Subcutaneous abdominal adipose tissue (tissue), 5 donors: ENCODE measurements at regions not wholly inside any gene's neighbourhood (a gene's known extent, or its start where the extent isn't known, plus 50 kb on each side); places are given as distances from the start of the nearest gene placed in this dataset.
A peak's percentile ranks its signal among the peaks of the same experiment; 100 is the strongest.

Experiments used
- H3K27ac ChIP-seq: one replicate; pipeline ENCODE4 v1.7.0; 2013; ENCODE audit warnings: low read depth, mild to moderate bottlenecking, inconsistent platforms, low read length, moderate library complexity
- H3K27me3 ChIP-seq, 5 donors: one replicate each; pipeline ENCODE4 v1.7.0; 2013; ENCODE audit warnings: low read length in 5 of 5, inconsistent platforms in 1 of 5; ENCODE audit not compliant: control insufficient read depth in 5 of 5, insufficient read depth in 4 of 5
- H3K36me3 ChIP-seq, 5 donors: one replicate each; pipeline ENCODE4 v1.7.0; 2013; ENCODE audit warnings: low read length in 5 of 5; ENCODE audit not compliant: control insufficient read depth in 5 of 5, insufficient read depth in 5 of 5
- H3K4me1 ChIP-seq, 5 donors: one replicate each; pipeline ENCODE4 v1.7.0; 2013; ENCODE audit warnings: low read length in 5 of 5, mild to moderate bottlenecking in 3 of 5, moderate library complexity in 1 of 5; ENCODE audit not compliant: control insufficient read depth in 5 of 5, insufficient read depth in 5 of 5
- H3K4me3 ChIP-seq, 5 donors: one replicate each; pipeline ENCODE4 v1.7.0; 2013; ENCODE audit warnings: low read length in 5 of 5, low read depth in 1 of 5
- H3K9ac ChIP-seq, 5 donors: one replicate each; pipeline ENCODE4 v1.7.0; 2013; ENCODE audit warnings: low read length in 5 of 5, mild to moderate bottlenecking in 4 of 5, moderate library complexity in 3 of 5
- H3K9me3 ChIP-seq, 5 donors: one replicate each; pipeline ENCODE4 v1.7.0; 2013; ENCODE audit warnings: low read length in 5 of 5; ENCODE audit not compliant: control insufficient read depth in 5 of 5
- donor health status: healthy.
- donor health status: healthy.
- donor health status: healthy.
- donor health status: healthy.
- donor health status: healthy.

- no peaks in the 10 kb centered on the region for H3K27me3 ChIP-seq
- H3K9me3 ChIP-seq = peaks cover 0 to 17% (median 3%) of the 10 kb centered on the region in 5 donors
- H3K4me3 ChIP-seq = no peak overlapping the region
Observed at GRCh38 chr20:29687438-29687837, 1570.0 kb upstream of the DEFB115 start.

GRCh38 chr20:29689411-29690225 lies 1567.8 kb upstream of the DEFB115 start:
- Histone ChIP-seq H3K9ac (no peak overlapping the region), H3K4me3 (peak overlapping the region in 2 of 5 donors; percentile 35 to 49), H3K9me3 (peaks cover 0 to 17% (median 3%) of the 10 kb centered on the region in 5 donors)

More at GRCh38 chr20:29687438-29687837, 1570.0 kb upstream of the DEFB115 start:
- Histone ChIP-seq H3K9ac (no peak overlapping the region), H3K4me1 (peaks cover 0 to 7% (median 0%) of the 10 kb centered on the region in 5 donors), H3K27ac (no peak overlapping the region), H3K36me3 (no peaks in the 10 kb centered on the region)

DNA sequence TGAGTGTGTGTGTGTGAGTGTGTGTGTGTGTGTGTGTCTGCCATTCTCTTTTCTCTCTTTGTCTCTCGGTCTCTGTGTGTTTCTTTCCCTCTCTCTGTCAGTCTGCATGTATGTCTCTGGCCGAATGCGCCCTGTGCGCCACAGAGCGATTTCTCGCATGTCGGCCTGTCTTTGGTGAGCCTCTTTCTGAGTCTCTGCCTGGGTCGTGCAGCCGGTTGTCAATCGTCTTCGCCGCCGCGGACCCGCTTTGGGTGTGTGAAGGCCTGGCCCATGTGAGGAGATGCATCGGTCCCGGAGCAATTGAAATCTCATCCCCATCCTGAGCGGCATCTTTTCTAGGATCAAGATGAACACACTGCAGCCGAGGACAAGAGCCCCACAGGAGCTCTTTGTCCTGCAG lies 1567.2 kb upstream of the DEFB115 start:
- H3K27ac ChIP-seq = no peak overlapping the region
- H3K4me3 ChIP-seq = peak overlapping the region in 1 of 5 donors; percentile 49
- peaks cover 0 to 17% (median 3%) of the 10 kb centered on the region in 5 donors for H3K9me3 ChIP-seq
- no peaks in the 10 kb centered on the region for H3K27me3 ChIP-seq
- no peak overlapping the region for H3K9ac ChIP-seq
- no peaks in the 10 kb centered on the region for H3K36me3 ChIP-seq
- peaks cover 0 to 7% (median 0%) of the 10 kb centered on the region in 5 donors for H3K4me1 ChIP-seq

More at GRCh38 chr20:29689411-29690225, 1567.8 kb upstream of the DEFB115 start:
- Histone ChIP-seq H3K27me3 (no peaks in the 10 kb centered on the region), H3K36me3 (no peaks in the 10 kb centered on the region), H3K4me1 (peaks cover 0 to 7% (median 0%) of the 10 kb centered on the region in 5 donors), H3K27ac (no peak overlapping the region)

DNA sequence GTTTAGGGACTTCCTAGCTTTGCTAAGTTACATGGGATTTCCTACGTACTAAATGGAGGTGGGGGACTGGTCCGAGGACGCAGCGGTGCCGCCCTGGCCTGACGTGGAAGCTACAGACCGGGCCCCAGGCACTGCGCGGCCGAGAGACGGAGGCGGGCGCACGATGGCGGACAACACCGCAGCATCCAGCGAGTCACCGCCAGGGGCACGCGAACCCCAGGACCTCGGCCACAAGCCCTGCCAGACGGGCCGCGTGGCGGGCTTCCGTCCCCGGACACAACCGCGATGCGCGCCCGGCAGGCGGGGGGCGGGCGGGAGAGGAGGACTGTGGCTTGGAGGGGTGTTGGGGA lies 1516.9 kb upstream of the DEFB115 start:
- Histone ChIP-seq H3K9ac (no peak overlapping the region), H3K27me3 (peaks cover 0 to 4% (median 0%) of the 10 kb centered on the region in 5 donors), H3K27ac (no peak overlapping the region), H3K4me1 (no peaks in the 10 kb centered on the region), H3K36me3 (no peaks in the 10 kb centered on the region), H3K9me3 (peaks cover 2 to 41% (median 23%) of the 10 kb centered on the region in 5 donors), H3K4me3 (no peak overlapping the region)

DNA sequence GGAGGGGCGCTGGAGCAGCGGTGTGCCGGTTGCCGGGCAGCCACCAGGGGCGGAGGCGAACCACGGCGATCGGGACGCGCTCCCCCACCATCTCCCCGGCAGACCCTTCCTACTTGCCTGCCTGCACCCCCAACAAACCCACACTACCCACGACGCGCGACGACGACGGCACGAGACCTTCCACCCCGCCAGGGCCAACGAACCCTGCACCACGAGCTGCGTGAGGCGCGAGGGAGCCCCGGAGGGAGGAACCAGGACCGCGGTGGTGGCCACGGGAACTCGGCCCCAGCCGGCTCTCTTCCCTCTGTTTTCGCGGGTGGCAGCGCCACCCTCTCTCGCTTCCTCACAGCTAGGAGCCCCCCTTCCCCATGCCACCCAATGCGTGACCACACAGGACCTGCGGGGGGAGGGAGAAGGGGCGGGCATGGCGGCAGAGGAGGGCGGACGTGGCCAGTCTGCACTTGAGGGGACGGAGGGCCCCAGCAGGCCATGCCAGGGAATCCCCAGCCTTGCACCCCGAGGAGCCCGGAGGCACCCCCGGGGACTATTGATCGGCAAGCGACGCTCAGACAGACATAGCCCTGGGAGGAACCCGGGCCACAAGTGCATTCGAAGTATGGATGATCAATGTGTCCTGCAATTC lies 1516.4 kb upstream of the DEFB115 start:
- peaks cover 0 to 4% (median 0%) of the 10 kb centered on the region in 5 donors for H3K27me3 ChIP-seq
- peaks cover 2 to 41% (median 23%) of the 10 kb centered on the region in 5 donors for H3K9me3 ChIP-seq
- no peaks in the 10 kb centered on the region for H3K36me3 ChIP-seq
- no peaks in the 10 kb centered on the region for H3K4me1 ChIP-seq
- no peak overlapping the region for H3K9ac ChIP-seq
- no peak overlapping the region for H3K4me3 ChIP-seq
- H3K27ac ChIP-seq = no peak overlapping the region

DNA sequence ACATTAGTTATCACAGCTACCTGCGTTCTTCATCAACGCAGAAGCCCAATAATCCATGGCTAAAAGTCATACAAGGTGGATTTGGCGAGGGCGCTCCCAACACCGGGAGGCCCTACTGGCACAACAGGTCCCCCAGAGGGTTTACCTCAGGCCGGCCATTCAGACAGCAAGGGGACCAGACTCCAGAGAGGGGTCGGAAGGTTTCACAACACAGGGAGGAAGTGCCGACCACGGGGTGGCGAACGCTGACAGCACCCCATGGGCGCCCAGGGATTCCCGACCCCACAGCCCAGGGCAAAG lies 1515.9 kb upstream of the DEFB115 start:
- H3K27me3 ChIP-seq = peaks cover 0 to 4% (median 0%) of the 10 kb centered on the region in 5 donors
- H3K9me3 ChIP-seq = peaks cover 2 to 39% (median 23%) of the 10 kb centered on the region in 5 donors
- H3K27ac ChIP-seq = no peak overlapping the region
- H3K36me3 ChIP-seq = no peaks in the 10 kb centered on the region
- H3K4me3 ChIP-seq = peak overlapping the region in 1 of 5 donors; percentile 22
- no peaks in the 10 kb centered on the region for H3K4me1 ChIP-seq
- H3K9ac ChIP-seq = no peak overlapping the region

GRCh38 chr20:29741894-29742698 lies 1515.4 kb upstream of the DEFB115 start:
- H3K4me1 ChIP-seq = no peaks in the 10 kb centered on the region
- peak overlapping the region in 1 of 5 donors; percentile 22 for H3K4me3 ChIP-seq
- H3K27ac ChIP-seq = no peak overlapping the region
- peaks cover 0 to 4% (median 0%) of the 10 kb centered on the region in 5 donors for H3K27me3 ChIP-seq
- peaks cover 2 to 37% (median 22%) of the 10 kb centered on the region in 5 donors for H3K9me3 ChIP-seq
- no peaks in the 10 kb centered on the region for H3K36me3 ChIP-seq
- no peak overlapping the region for H3K9ac ChIP-seq

DNA sequence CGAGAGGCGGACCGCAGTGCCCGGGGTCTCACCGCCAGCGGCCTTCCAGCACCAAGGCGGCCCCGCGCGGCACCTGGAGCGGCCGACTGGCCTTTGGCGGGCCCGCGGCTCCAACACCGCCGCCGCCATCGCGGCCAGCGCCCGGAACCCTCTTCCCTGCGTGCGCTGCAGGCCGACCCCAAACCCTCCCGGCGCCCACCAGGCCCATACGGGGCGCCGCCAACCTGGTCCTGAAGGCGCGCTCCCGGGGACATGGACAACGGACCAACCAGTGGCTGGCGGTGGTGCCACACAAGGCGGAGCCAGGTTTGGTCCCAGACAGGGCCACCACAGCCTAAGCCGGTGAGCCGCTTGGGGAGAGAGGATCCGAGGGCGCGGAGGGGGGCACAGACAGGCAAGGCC lies 1514.8 kb upstream of the DEFB115 start:
- Histone ChIP-seq H3K4me1 (no peaks in the 10 kb centered on the region), H3K4me3 (no peak overlapping the region), H3K36me3 (no peaks in the 10 kb centered on the region), H3K9ac (no peak overlapping the region), H3K27ac (no peak overlapping the region), H3K9me3 (peaks cover 2 to 35% (median 19%) of the 10 kb centered on the region in 5 donors), H3K27me3 (peaks cover 0 to 4% (median 0%) of the 10 kb centered on the region in 5 donors)

GRCh38 chr20:29743101-29743931 lies 1514.1 kb upstream of the DEFB115 start:
- Histone ChIP-seq H3K4me3 (peak overlapping the region in 2 of 5 donors; percentile 16 to 33), H3K36me3 (no peaks in the 10 kb centered on the region), H3K27ac (no peak overlapping the region), H3K4me1 (no peaks in the 10 kb centered on the region), H3K27me3 (peaks cover 0 to 4% (median 0%) of the 10 kb centered on the region in 5 donors), H3K9me3 (peaks cover 0 to 35% (median 17%) of the 10 kb centered on the region in 5 donors), H3K9ac (no peak overlapping the region)
